22Rv1 (cell line): ENCODE measurements at regions not wholly inside any gene's neighbourhood (a gene's known extent, or its start where the extent isn't known, plus 50 kb on each side); places are given as distances from the start of the nearest gene placed in this dataset.

Source experiments
- H3K27ac ChIP-seq: fragments of 450-650 bp; 2 replicates; pipeline ENCODE4 v1.5.1; 2017
- ZFX ChIP-seq: fragments of 450-650 bp; IDR thresholded peaks from 2 replicates; pipeline ENCODE4 v1.6.1; 2017; ENCODE audit warnings: antibody characterized with exemption, borderline replicate concordance
- TF ChIP-seq, protein P1 (sequence below): fragments of 450-650 bp; IDR thresholded peaks from 2 replicates; pipeline ENCODE4 v1.5.1; 2017; ENCODE audit warnings: mild to moderate bottlenecking

DNA sequence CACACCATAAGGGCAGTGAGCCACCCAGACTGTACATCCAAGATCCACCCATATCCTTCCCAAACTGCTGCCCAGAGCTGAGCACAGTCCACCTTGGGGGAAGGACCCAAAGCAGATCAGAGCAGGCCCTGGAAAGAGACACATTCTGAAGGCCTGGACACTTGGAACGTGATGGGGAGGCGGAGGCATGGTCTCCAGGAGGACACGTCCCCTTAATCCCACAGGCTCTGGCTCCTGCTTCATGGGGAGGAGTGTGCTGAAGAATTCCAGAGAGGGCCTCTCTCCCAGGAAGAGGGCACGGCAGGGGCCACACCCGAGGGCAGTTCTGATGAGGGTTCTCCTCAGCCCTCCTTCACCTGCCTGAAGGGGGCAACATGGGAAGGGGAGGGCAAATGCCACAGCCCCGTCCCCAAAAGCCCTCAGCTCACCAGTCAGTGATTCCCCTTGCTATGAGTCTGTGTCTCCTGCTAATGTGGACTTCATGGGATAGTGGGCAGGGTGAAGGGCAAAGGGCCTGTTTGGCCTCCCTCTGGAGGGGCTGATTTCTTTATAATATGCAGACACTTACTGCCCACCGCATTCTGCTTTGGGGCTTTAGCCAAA is 276.8 kb downstream of the ENC1 start:
- TF ChIP-seq, protein P1, sequence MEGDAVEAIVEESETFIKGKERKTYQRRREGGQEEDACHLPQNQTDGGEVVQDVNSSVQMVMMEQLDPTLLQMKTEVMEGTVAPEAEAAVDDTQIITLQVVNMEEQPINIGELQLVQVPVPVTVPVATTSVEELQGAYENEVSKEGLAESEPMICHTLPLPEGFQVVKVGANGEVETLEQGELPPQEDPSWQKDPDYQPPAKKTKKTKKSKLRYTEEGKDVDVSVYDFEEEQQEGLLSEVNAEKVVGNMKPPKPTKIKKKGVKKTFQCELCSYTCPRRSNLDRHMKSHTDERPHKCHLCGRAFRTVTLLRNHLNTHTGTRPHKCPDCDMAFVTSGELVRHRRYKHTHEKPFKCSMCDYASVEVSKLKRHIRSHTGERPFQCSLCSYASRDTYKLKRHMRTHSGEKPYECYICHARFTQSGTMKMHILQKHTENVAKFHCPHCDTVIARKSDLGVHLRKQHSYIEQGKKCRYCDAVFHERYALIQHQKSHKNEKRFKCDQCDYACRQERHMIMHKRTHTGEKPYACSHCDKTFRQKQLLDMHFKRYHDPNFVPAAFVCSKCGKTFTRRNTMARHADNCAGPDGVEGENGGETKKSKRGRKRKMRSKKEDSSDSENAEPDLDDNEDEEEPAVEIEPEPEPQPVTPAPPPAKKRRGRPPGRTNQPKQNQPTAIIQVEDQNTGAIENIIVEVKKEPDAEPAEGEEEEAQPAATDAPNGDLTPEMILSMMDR, result no peak
- TF ChIP-seq ZFX, result no peak
- no peak overlapping the region for H3K27ac ChIP-seq

DNA sequence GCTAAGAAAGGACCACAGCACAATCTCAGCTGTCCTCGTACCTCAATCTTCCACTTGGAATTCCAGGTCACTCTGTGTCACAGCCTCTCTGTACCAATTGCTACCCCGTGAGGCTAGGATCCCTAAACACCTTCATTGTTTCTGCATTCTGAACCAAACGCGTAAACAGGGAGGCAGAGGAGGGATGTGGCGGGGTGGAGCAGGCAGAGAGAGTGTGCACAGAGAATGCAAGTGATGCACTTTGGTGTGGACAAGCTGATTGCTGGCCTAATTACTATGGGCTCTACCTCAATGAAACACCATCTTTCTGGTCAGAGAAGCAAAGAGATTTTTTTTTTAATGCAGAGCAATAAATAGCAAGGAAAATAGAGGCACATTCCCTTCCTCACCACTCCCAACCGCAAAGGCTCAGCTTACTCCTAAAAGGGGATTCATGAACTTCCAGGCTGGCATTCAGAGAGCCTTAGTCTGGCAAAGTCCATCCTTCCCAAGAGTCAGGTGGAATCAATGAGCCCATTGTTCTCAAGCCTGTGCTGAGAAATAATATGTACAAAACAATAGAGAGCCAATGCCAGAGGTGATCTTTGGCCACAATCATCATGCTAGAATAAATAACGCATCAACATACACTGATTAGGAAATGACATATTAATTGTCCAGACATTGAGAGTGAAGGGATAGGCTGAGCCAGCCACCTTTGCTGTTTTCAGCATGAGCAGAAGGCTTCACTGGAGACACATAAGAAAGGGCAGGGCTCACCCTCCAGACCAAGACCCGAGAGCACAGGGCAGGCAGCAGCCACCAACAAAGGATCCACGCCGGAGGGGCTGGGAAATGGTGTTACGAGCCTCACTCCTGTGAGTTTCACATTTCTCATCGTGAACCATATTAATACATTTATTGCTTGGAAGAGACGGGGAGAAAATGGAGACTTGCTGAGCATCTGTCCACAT is 278.8 kb downstream of the ENC1 start:
- H3K27ac ChIP-seq, result no peak overlapping the region
- TF ChIP-seq, protein P1, result no peak
- no peak for TF ChIP-seq ZFX

DNA sequence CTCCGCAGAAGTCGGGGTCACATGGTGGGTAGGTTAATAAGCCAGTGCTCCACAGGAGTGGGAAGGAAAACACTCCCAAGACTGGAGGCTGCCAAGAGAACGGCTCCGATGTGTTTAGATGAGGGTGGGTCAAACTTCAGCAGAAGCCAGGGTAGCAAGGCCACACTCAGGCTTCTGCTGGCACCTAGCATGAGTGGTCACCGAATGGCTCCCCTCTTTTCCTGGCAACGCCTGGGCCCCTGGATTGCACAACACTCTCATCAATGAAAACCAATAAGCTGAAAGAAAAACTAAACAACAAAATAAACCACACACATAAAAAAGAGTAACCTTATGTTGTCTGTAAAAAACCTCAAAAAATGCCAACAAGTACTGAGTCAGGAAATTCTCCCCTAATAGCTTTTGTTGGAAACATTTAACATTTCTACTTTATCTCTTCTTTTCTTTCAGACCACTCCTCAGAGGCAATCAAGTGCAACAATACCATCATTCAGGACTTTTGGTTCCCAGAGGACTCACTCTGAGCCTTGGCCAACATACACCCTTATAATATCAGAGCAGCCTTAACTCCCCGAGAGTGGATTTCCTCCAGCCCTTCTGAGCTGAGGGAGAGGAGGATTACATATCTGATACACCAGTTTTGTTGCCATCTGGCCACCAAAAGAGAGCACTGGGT is 279.9 kb downstream of the ENC1 start:
- TF ChIP-seq ZFX, result no peak
- TF ChIP-seq, protein P1, result no peak
- H3K27ac ChIP-seq, result no peak overlapping the region

DNA sequence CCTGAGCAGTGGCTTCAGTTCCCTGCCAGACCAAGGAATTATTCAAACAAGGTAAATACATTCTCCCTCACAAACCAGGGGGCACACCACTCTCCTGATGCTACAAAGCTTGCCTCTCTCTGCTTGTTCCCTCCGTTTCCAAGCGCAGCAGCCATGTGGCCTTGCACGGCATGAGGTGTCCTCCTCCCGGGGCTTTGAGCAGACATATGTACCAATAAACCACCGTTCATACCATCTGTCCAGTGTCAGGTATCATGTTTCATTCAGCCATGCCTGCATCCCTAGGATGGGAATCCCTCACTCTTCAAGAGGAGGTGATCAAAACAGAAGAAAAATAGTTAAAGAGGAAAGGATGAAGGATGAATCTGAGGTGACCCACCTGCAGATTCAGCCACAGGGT is 282.7 kb downstream of the ENC1 start:
- TF ChIP-seq, protein P1, result no peak
- TF ChIP-seq ZFX, result no peak
- no peak overlapping the region for H3K27ac ChIP-seq

DNA sequence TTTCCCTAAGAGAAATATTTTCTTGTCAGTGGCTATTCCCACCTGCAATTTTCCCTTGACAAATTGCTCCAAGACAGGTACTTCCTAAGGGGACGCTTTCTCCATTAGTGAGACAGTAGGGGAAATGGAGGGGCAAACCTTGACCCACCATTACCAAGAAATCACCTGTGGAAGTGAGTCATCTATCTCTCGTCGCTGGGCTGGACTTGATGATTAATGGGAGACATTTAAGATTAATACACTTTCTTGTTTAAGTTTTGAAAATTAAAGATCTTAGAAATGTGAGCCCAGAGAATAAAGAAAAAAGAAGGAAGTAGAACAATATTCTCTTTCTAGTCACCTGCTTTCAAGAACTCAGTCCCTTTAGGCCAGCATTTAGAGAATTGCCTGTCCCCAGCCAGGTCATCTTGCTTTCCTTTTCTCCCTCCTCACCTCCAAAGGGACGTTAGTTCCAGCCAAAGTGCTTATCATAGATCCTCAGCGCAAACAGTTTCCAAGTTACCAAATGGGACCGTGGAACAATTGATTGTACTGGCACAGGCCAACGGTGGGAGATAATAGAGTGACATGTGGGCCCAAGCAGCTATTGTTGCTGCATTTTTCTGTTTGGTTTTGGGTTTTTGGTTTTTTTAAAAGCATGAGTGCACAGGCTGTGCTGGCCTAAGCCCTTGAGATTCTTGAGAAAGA is 284.4 kb downstream of the ENC1 start:
- TF ChIP-seq, protein P1, result no peak
- no peak for TF ChIP-seq ZFX
- no peak overlapping the region for H3K27ac ChIP-seq

DNA sequence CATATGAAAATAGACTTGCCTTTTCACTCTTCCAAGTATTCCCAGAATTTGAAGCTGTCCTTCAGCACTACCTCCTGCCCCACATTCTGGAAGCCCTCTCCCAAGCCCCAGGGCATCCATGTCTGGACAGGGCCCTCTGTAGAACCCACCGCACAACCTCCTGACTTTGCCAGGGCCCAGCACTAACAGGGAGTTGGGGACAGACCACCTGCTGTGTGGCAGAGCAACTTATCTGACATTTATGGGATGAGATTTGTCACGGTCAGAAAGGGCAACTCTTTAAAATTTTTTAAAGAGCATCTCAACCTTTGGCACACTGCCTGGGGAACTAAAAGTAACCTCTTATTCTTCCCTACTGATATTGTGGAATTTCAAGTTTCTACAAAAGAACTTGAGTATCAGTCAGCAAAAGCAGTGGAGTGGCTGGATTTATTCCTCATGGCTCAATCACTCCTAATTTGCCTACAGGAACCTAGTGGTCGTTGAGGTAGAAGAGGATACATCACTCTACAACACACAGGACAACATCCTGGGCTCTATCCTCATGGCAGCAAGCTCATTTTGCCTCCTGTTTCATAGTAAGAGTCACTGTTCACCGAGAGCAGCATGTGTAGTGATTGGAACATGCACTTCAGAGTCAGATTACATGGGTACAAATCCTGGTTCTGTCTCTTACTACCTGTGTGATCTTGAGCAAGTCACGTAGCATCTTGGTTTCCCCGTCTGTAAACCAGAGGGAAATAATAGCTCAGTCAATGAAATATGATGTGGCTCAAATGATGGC is 285.3 kb downstream of the ENC1 start:
- no peak overlapping the region for H3K27ac ChIP-seq
- TF ChIP-seq ZFX, result no peak
- TF ChIP-seq, protein P1, result no peak
